Stimulated activated naive CD8-positive, alpha-beta T cell treated with anti-CD3 and anti-CD28 coated beads, Interleukin-15, Interleukin-2, amounts not matched to agents 100 ng/mL and 50 ng/mL, for 24 hours (primary cell): ENCODE measurements at regions not wholly inside any gene's neighbourhood (a gene's known extent, or its start where the extent isn't known, plus 50 kb on each side); places are given as distances from the start of the nearest gene placed in this dataset.

Source experiments
- H3K27ac Mint-ChIP-seq: one replicate; pipeline ENCODE4 v1.8.0; 2021; ENCODE audit warnings: mild to moderate bottlenecking, mixed read lengths
- H3K27me3 Mint-ChIP-seq: one replicate; pipeline ENCODE4 v1.8.0; 2021; ENCODE audit warnings: mixed read lengths
- H3K36me3 Mint-ChIP-seq: one replicate; pipeline ENCODE4 v1.8.0; 2021; ENCODE audit warnings: low read depth, mixed read lengths
- H3K4me1 Mint-ChIP-seq: one replicate; pipeline ENCODE4 v1.8.0; 2021; ENCODE audit warnings: low read depth, mixed read lengths
- H3K4me3 Mint-ChIP-seq: one replicate; pipeline ENCODE4 v1.8.0; 2021; ENCODE audit warnings: mild to moderate bottlenecking, mixed read lengths
- H3K9me3 Mint-ChIP-seq: one replicate; pipeline ENCODE4 v1.8.0; 2021; ENCODE audit warnings: mixed read lengths

- Mint-ChIP-seq H3K36me3 (no peaks in the 10 kb centered on the region), H3K4me1 (peaks cover 15% of the 10 kb centered on the region), H3K9me3 (no peaks in the 10 kb centered on the region), H3K27me3 (no peaks in the 10 kb centered on the region), H3K27ac (peak overlapping the region; percentile 69), H3K4me3 (no peak overlapping the region)
These were observed 53.7 kb upstream of the TMX4 start for GRCh38 chr20:8073024-8073832.

GRCh38 chr20:8074931-8075330, 55.4 kb upstream of the TMX4 start:
- Mint-ChIP-seq H3K27me3 (no peaks in the 10 kb centered on the region), H3K4me3 (no peak overlapping the region), H3K9me3 (no peaks in the 10 kb centered on the region), H3K36me3 (no peaks in the 10 kb centered on the region), H3K4me1 (peaks cover 15% of the 10 kb centered on the region), H3K27ac (no peak overlapping the region)

GRCh38 chr20:8076306-8077136, 55.5 kb upstream of the PLCB1 start:
- H3K27me3 Mint-ChIP-seq: no peaks in the 10 kb centered on the region
- H3K36me3 Mint-ChIP-seq: no peaks in the 10 kb centered on the region
- H3K4me3 Mint-ChIP-seq: no peak overlapping the region
- H3K9me3 Mint-ChIP-seq: no peaks in the 10 kb centered on the region
- H3K27ac Mint-ChIP-seq: no peak overlapping the region
- peaks cover 15% of the 10 kb centered on the region for H3K4me1 Mint-ChIP-seq

GRCh38 chr20:8077137-8077466, 55.0 kb upstream of the PLCB1 start:
- peaks cover 15% of the 10 kb centered on the region for H3K4me1 Mint-ChIP-seq
- H3K27me3 Mint-ChIP-seq: no peaks in the 10 kb centered on the region
- H3K4me3 Mint-ChIP-seq: no peak overlapping the region
- no peaks in the 10 kb centered on the region for H3K36me3 Mint-ChIP-seq
- no peak overlapping the region for H3K27ac Mint-ChIP-seq
- H3K9me3 Mint-ChIP-seq: no peaks in the 10 kb centered on the region

- Mint-ChIP-seq H3K27ac (no peak overlapping the region), H3K4me1 (peaks cover 4% of the 10 kb centered on the region), H3K4me3 (no peak overlapping the region), H3K27me3 (no peaks in the 10 kb centered on the region), H3K36me3 (no peaks in the 10 kb centered on the region), H3K9me3 (no peaks in the 10 kb centered on the region)
These were observed 53.5 kb upstream of the PLCB1 start for GRCh38 chr20:8078528-8078914.

GRCh38 chr20:8079976-8080375, 52.1 kb upstream of the PLCB1 start:
- Mint-ChIP-seq H3K9me3 (no peaks in the 10 kb centered on the region), H3K27me3 (no peaks in the 10 kb centered on the region), H3K36me3 (no peaks in the 10 kb centered on the region), H3K4me3 (no peak overlapping the region), H3K27ac (no peak overlapping the region), H3K4me1 (no peaks in the 10 kb centered on the region)

GRCh38 chr20:8082025-8082424, 50.0 kb upstream of the PLCB1 start:
- H3K4me1 Mint-ChIP-seq: no peaks in the 10 kb centered on the region
- no peaks in the 10 kb centered on the region for H3K36me3 Mint-ChIP-seq
- peaks cover 7% of the 10 kb centered on the region for H3K27me3 Mint-ChIP-seq
- no peak overlapping the region for H3K4me3 Mint-ChIP-seq
- H3K27ac Mint-ChIP-seq: no peak overlapping the region
- no peaks in the 10 kb centered on the region for H3K9me3 Mint-ChIP-seq
